ENCODE measurements at regions not wholly inside any gene's neighbourhood (a gene's known extent, or its start where the extent isn't known, plus 50 kb on each side); places are given as distances from the start of the nearest gene placed in this dataset.

- DNase-seq (ENCODE audit: low read depth), result no peak
- no peak for TF ChIP-seq CTCF (IDR thresholded peaks at IDR 0.05; ENCODE audit: low read depth, low read length, missing control alignments)
- no peak overlapping the region for H3K4me3 ChIP-seq (ENCODE audit: low read depth, low read length)
These were observed 129.4 kb upstream of the IRX5 start for GRCh38 chr16:54801057-54801844.

- no peak for TF ChIP-seq CTCF (IDR thresholded peaks at IDR 0.05; ENCODE audit: low read depth, low read length, missing control alignments)
- no peak overlapping the region for H3K4me3 ChIP-seq (ENCODE audit: low read depth, low read length)
- no peak for DNase-seq (ENCODE audit: low read depth)
These were observed 132.4 kb upstream of the IRX5 start for GRCh38 chr16:54798267-54798666.

DNA sequence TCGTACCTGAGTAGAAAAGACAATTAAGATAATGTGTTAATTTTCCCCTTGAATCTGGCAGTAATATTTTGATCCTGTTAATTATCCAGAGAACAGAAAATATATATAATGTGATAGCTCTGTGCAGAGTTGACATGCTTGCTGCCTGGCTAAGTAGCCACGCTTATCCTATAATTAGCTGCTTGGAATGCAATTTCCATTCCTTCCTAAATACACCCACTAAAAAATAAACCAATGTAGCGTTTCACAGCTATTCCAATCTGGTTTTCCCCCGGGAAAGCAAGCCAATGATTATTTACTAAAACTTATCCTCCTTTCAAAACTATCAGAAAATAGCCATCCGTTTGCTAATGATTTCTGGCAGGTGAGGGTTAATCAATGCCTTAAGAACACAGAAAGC is 134.5 kb upstream of the IRX5 start:
- no peak for TF ChIP-seq CTCF (IDR thresholded peaks at IDR 0.05; ENCODE audit: low read depth, low read length, missing control alignments)
- no peak overlapping the region for H3K4me3 ChIP-seq (ENCODE audit: low read depth, low read length)
- DNase-seq (ENCODE audit: low read depth), result no peak

GRCh38 chr16:54792811-54793210 is 137.9 kb upstream of the IRX5 start:
- no peak overlapping the region for H3K4me3 ChIP-seq (ENCODE audit: low read depth, low read length)
- no peak for DNase-seq (ENCODE audit: low read depth)
- TF ChIP-seq CTCF (IDR thresholded peaks at IDR 0.05; ENCODE audit: low read depth, low read length, missing control alignments), result no peak

DNA sequence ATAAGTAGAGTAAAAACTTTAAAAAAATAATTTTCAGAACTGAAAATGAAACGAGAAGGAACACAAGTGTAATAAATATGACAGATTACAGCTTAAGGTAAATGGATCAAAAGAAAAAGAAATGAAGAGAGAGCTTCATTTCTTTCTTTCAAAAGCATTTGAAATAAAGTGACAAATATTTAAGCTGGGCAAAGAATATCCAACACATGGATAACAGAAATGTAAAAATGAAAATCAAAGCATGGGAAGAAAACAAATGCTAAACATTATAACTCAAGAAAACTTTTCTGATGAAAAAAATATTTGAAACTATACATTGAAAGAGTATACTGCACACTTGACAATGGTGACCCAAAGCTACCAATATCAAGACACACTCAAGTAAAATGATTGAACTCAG is 143.6 kb upstream of the IRX5 start:
- no peak overlapping the region for H3K4me3 ChIP-seq (ENCODE audit: low read depth, low read length)
- no peak for DNase-seq (ENCODE audit: low read depth)
- TF ChIP-seq CTCF (IDR thresholded peaks at IDR 0.05; ENCODE audit: low read depth, low read length, missing control alignments), result no peak

DNA sequence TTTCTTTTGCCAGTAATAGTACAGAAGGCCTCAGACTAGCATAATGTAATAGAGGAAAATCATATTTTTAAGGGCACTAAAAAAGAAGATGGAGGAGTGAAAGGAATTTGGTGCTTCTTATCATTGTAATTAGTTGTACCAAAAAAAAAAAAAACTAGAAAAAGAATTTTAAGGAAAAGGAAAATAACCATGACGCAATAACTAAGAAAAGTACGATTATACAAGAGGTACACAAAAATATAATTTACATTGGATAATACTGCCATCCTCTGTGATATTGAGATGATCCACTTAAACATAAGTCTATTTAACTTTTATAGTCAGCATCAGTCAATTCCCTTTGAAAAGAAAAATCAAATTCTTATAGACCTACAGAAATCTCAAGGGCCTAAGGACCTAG is 146.7 kb upstream of the IRX5 start:
- H3K4me3 ChIP-seq (ENCODE audit: low read depth, low read length), result no peak overlapping the region
- no peak for TF ChIP-seq CTCF (IDR thresholded peaks at IDR 0.05; ENCODE audit: low read depth, low read length, missing control alignments)

GRCh38 chr16:54783226-54783625 is 147.4 kb upstream of the IRX5 start:
- H3K4me3 ChIP-seq (ENCODE audit: low read depth, low read length), result no peak overlapping the region
- TF ChIP-seq CTCF (IDR thresholded peaks at IDR 0.05; ENCODE audit: low read depth, low read length, missing control alignments), result no peak
- no peak for DNase-seq (ENCODE audit: low read depth)

More for the DNA sequence above, 146.7 kb upstream of the IRX5 start:
- no peak for DNase-seq (ENCODE audit: low read depth)

All from GM12864 (cell line).